DMS79 treated with DMSO at 0.1 percent for 48 hours (cell line): ENCODE measurements at regions not wholly inside any gene's neighbourhood (a gene's known extent, or its start where the extent isn't known, plus 50 kb on each side); places are given as distances from the start of the nearest gene placed in this dataset.

ENCODE experiments used
- DNase-seq: peaks from one replicate; lab custom pipeline; 2025; lab: John Stamatoyannopoulos, UW

GRCh38 chr20:1712634-1713624, 55.4 kb upstream of the SIRPG start:
- DNase-seq: no peak

GRCh38 chr20:1711826-1712601, 54.4 kb upstream of the SIRPG start:
- no peak for DNase-seq

- DNase-seq: no peak
Observed at GRCh38 chr20:1711266-1711665, 53.7 kb upstream of the SIRPG start.

GRCh38 chr20:1710484-1710883, 52.9 kb upstream of the SIRPG start:
- no peak for DNase-seq

GRCh38 chr20:1707588-1708449, 50.2 kb upstream of the SIRPG start:
- DNase-seq: no peak
